ENCODE measurements at regions not wholly inside any gene's neighbourhood (a gene's known extent, or its start where the extent isn't known, plus 50 kb on each side); places are given as distances from the start of the nearest gene placed in this dataset.

- Histone ChIP-seq H3K27ac (no peak overlapping the region), H3K4me1 (no peaks in the 10 kb centered on the region), H3K36me3 (no peaks in the 10 kb centered on the region), H3K9me3 (no peaks in the 10 kb centered on the region), H3K27me3 (replicated peaks in 1 of 7) (peaks cover 0 to 18% (median 0%) of the 10 kb centered on the region in 7 donors), H3K4me3 (no peak overlapping the region)
- WGBS, 5 donors: 72 to 80% (median 74%) methylated on average over 7 of the region's 7 CpGs
- intact Hi-C loops (cut with DNase I; ENCODE audit: low total_unique reads): no loop called here
- no peak for DNase-seq
- TF ChIP-seq POLR2AphosphoS5 (IDR thresholded peaks at IDR 0.05) (no peak), CTCF (IDR thresholded peaks at IDR 0.05 in 8 of 11, conservative IDR thresholded peaks at IDR 0.05 in 3 of 11) (no peak), POLR2A (IDR thresholded peaks at IDR 0.05) (no peak)
Observed at GRCh38 chr1:24236789-24237371, 49.8 kb upstream of the IFNLR1 start.

All from spleen (tissue), 11 donors.